Spleen (tissue), 11 donors: ENCODE measurements at regions not wholly inside any gene's neighbourhood (a gene's known extent, or its start where the extent isn't known, plus 50 kb on each side); places are given as distances from the start of the nearest gene placed in this dataset.

ENCODE experiments used
- DNase-seq: peaks from one replicate; pipeline ENCODE4 v3.0.0-alpha.2; 2020
- H3K27ac ChIP-seq, 8 donors: fragments of 200-600 bp; sonication (generic) in 7 of 8; 1 replicate in 4 of 8; 2 replicates in 4 of 8; pipeline versions ENCODE4 v1.5.0 to v1.8.0; 2016 to 2021; ENCODE audit warnings: inconsistent platforms in 4 of 8, mild to moderate bottlenecking in 4 of 8, moderate library complexity in 1 of 8
- H3K27me3 ChIP-seq, 7 donors: fragments of 200-600 bp; sonication (generic) in 6 of 7; replicated peaks in 1 of 7; 1 replicate in 4 of 7; 2 replicates in 3 of 7; pipeline versions ENCODE4 v1.5.0 to v1.8.0; 2016 to 2021; ENCODE audit warnings: inconsistent platforms in 3 of 7, mild to moderate bottlenecking in 1 of 7
- H3K36me3 ChIP-seq, 6 donors: fragments of 200-600 bp; sonication (generic) in 5 of 6; 1 replicate in 4 of 6; 2 replicates in 2 of 6; pipeline versions ENCODE4 v1.5.0 to v1.8.0; 2016 to 2021; ENCODE audit warnings: inconsistent platforms in 2 of 6
- H3K4me1 ChIP-seq, 6 donors: fragments of 200-600 bp; sonication (generic) in 5 of 6; 1 replicate in 3 of 6; 2 replicates in 3 of 6; pipeline versions ENCODE4 v1.5.0 to v1.8.0; 2016 to 2021; ENCODE audit warnings: inconsistent platforms in 3 of 6
- H3K4me3 ChIP-seq, 8 donors: fragments of 200-600 bp; sonication (generic) in 7 of 8; 1 replicate in 4 of 8; 2 replicates in 4 of 8; pipeline versions ENCODE4 v1.5.0 to v1.8.0; 2016 to 2021; ENCODE audit warnings: inconsistent platforms in 4 of 8, mild to moderate bottlenecking in 4 of 8, moderate library complexity in 2 of 8
- H3K9me3 ChIP-seq, 8 donors: fragments of 200-600 bp; sonication (generic) in 7 of 8; 1 replicate in 4 of 8; 2 replicates in 4 of 8; pipeline versions ENCODE4 v1.5.0 to v1.8.0; 2016 to 2021; ENCODE audit warnings: inconsistent platforms in 4 of 8
- CTCF ChIP-seq, 11 experiments: fragments of 200-600 bp in 7 of 11; fragments of 450-650 bp in 4 of 11; sonication (generic) in 4 of 11; IDR thresholded peaks in 8 of 11; conservative IDR thresholded peaks in 3 of 11; 1 replicate in 7 of 11; 2 replicates in 4 of 11; pipeline versions ENCODE4 v1.4.0 to v1.8.0; 2016 to 2021; ENCODE audit warnings: antibody characterized with exemption in 11 of 11, inconsistent platforms in 4 of 11, mild to moderate bottlenecking in 1 of 11
- POLR2A ChIP-seq, 3 donors: fragments of 450-650 bp; IDR thresholded peaks; one replicate each; pipeline ENCODE4 v1.5.1; 2017; ENCODE audit warnings: antibody characterized with exemption in 3 of 3, mild to moderate bottlenecking in 1 of 3
- POLR2AphosphoS5 ChIP-seq, 3 donors: sonication (generic); formaldehyde crosslinking; IDR thresholded peaks; one replicate each; pipeline ENCODE4 v1.5.1; 2017; ENCODE audit warnings: antibody characterized with exemption in 3 of 3
- WGBS, 5 donors: extraction: QIAGEN DNeasy Blood & Tissue Kit in 3 of 5; methylation state at CpG; one replicate each; pipeline versions ENCODE4 v1.1.5 to v1.1.7; 2013 to 2018; 5-methylcytosine and 5-hydroxymethylcytosine counted together
- intact Hi-C: fragments of 100-400 bp; cut with DNase I; formaldehyde crosslinking; loops from one replicate; pipeline ENCODE4 v1.15.0; 2023; ENCODE audit warnings: low total_unique reads
- donor health status: healthy with polysubstance abuse.
- donor health status: DM: no; HTN: no; CAD: no; lungs with moderate emphysema.
- donor health status: DM: no; HTN: no; CAD: no.
- donor health status: Bipolar disorder and iron deficiency.
- donor health status: healthy.
- donor health status: DM: no; HTN: no; CAD: no.
- donor health status: DM: yes; HTN: yes; CAD: no.

- Histone ChIP-seq H3K4me3 (no peak overlapping the region), H3K36me3 (no peaks in the 10 kb centered on the region), H3K4me1 (no peaks in the 10 kb centered on the region), H3K27me3 (no peaks in the 10 kb centered on the region), H3K9me3 (peaks cover 0 to 11% (median 0%) of the 10 kb centered on the region in 8 donors), H3K27ac (no peak overlapping the region)
- no peak for DNase-seq
- WGBS, 5 donors, result 60 to 89% (median 76%) methylated on average over 4 of the region's 4 CpGs
- no peak for TF ChIP-seq CTCF (IDR thresholded peaks at IDR 0.05 in 8 of 11, conservative IDR thresholded peaks at IDR 0.05 in 3 of 11)
- no peak for TF ChIP-seq POLR2A (IDR thresholded peaks at IDR 0.05)
- no peak for TF ChIP-seq POLR2AphosphoS5 (IDR thresholded peaks at IDR 0.05)
- intact Hi-C loops, result no loop called here
Measured at GRCh38 chr13:93066187-93066586, 160.4 kb upstream of the GPC6 start.

GRCh38 chr13:93079294-93079693 lies 147.3 kb upstream of the GPC6 start:
- TF ChIP-seq POLR2A (IDR thresholded peaks at IDR 0.05), result no peak
- no peak for TF ChIP-seq CTCF (IDR thresholded peaks at IDR 0.05 in 8 of 11, conservative IDR thresholded peaks at IDR 0.05 in 3 of 11)
- TF ChIP-seq POLR2AphosphoS5 (IDR thresholded peaks at IDR 0.05), result no peak
- Histone ChIP-seq H3K36me3 (no peaks in the 10 kb centered on the region), H3K4me1 (no peaks in the 10 kb centered on the region), H3K9me3 (peaks cover 0 to 3% (median 0%) of the 10 kb centered on the region in 8 donors), H3K4me3 (no peak overlapping the region), H3K27ac (no peak overlapping the region), H3K27me3 (no peaks in the 10 kb centered on the region)
- 56 to 79% (median 73%) methylated on average over 1 of the region's 1 CpG for WGBS, 5 donors
- intact Hi-C loops, result no loop called here
- DNase-seq, result no peak

- intact Hi-C loops, result no loop called here
- no peak for TF ChIP-seq POLR2A (IDR thresholded peaks at IDR 0.05)
- TF ChIP-seq CTCF (IDR thresholded peaks at IDR 0.05 in 8 of 11, conservative IDR thresholded peaks at IDR 0.05 in 3 of 11), result no peak
- no peak for TF ChIP-seq POLR2AphosphoS5 (IDR thresholded peaks at IDR 0.05)
- H3K4me3 ChIP-seq, result no peak overlapping the region
- no peaks in the 10 kb centered on the region for H3K36me3 ChIP-seq
- H3K27me3 ChIP-seq, result no peaks in the 10 kb centered on the region
- H3K4me1 ChIP-seq, result no peaks in the 10 kb centered on the region
- no peak overlapping the region for H3K27ac ChIP-seq
- DNase-seq, result no peak
- WGBS, 5 donors, result 69 to 86% (median 79%) methylated on average over 4 of the region's 4 CpGs
- no peaks in the 10 kb centered on the region for H3K9me3 ChIP-seq
Measured at GRCh38 chr13:93080166-93080565, 146.4 kb upstream of the GPC6 start.

- no peaks in the 10 kb centered on the region for H3K36me3 ChIP-seq
- no peaks in the 10 kb centered on the region for H3K27me3 ChIP-seq
- no peak overlapping the region for H3K4me3 ChIP-seq
- intact Hi-C loops, result no loop called here
- no peak overlapping the region for H3K27ac ChIP-seq
- WGBS, 5 donors, result 11 to 33% (median 13%) methylated on average over 1 of the region's 1 CpG
- TF ChIP-seq CTCF (IDR thresholded peaks at IDR 0.05 in 8 of 11, conservative IDR thresholded peaks at IDR 0.05 in 3 of 11) (no peak), POLR2A (IDR thresholded peaks at IDR 0.05) (no peak), POLR2AphosphoS5 (IDR thresholded peaks at IDR 0.05) (no peak)
- H3K4me1 ChIP-seq, result no peaks in the 10 kb centered on the region
- no peaks in the 10 kb centered on the region for H3K9me3 ChIP-seq
- no peak for DNase-seq
Measured at GRCh38 chr13:93080587-93080986, 146.0 kb upstream of the GPC6 start.
